K562 (cell line): ENCODE measurements at regions not wholly inside any gene's neighbourhood (a gene's known extent, or its start where the extent isn't known, plus 50 kb on each side); places are given as distances from the start of the nearest gene placed in this dataset.

ENCODE experiments used
- ATAC-seq: fragments of 200-7000 bp; cut with Tn5 transposase; 3 replicates; pipeline ENCODE4 v1.9.1; 2020; ENCODE audit warnings: moderate library complexity
- BruUV-seq: library from RNA; stranded (reverse); fragments of 400-500 nt; replicated peaks from 2 replicates; lab custom pipeline; 2021; lab: Mats Ljungman, UMichigan
- CTCF ChIA-PET: fragments of 300-600 bp; formaldehyde crosslinking; extraction: SDS; loops from one replicate; lab custom pipeline; 2021; ENCODE audit warnings: low intra/inter-chr PET ratio; lab: Yijun Ruan, JAX
- POLR2A ChIA-PET: fragments of 300-600, 350-650 bp; sonication (Branson Sonifier 250); formaldehyde crosslinking; extraction: SDS; loops from one replicate; lab custom pipeline; 2021; ENCODE audit warnings: antibody characterized with exemption, inconsistent platforms; lab: Yijun Ruan, JAX
- DNase-seq, 4 experiments: peaks; one replicate each; pipeline versions ENCODE4 v3.0.0 to v3.0.0-alpha.2; 2011 to 2018; ENCODE audit warnings: low spot score in 3 of 4, mixed read lengths in 3 of 4; ENCODE audit errors: extremely low read depth in 1 of 4
- FAIRE-seq: peaks from 2 replicates; lab custom pipeline; 2011; peaks lifted over from hg19 to GRCh38; lab: Jason Lieb, UNC
- H2AFZ ChIP-seq: 2 replicates; pipeline ENCODE4 v1.6.0; 2011; ENCODE audit warnings: low read depth, low read length, control low read depth, inconsistent platforms
- H3K27ac ChIP-seq: fragments of 200-600 bp; 3 replicates; pipeline ENCODE4 v1.8.0; 2011; ENCODE audit warnings: low read depth, mild to moderate bottlenecking, control low read depth, inconsistent platforms, low read length, moderate library complexity, mixed read lengths; ENCODE audit errors: extremely low read depth
- H3K27me3 ChIP-seq, 2 experiments: fragments of 300-600 bp in 1 of 2; 2 replicates in 1 of 2; 3 replicates in 1 of 2; pipeline versions ENCODE4 v1.6.0 to v1.8.0; 2011; ENCODE audit warnings: inconsistent platforms in 2 of 2, low read length in 2 of 2, mild to moderate bottlenecking in 1 of 2, mixed read lengths in 1 of 2, moderate library complexity in 1 of 2; ENCODE audit not compliant: control insufficient read depth in 2 of 2, insufficient read depth in 2 of 2
- H3K36me3 ChIP-seq: fragments of 300-600 bp; 3 replicates; pipeline ENCODE4 v1.8.0; 2011; ENCODE audit warnings: mild to moderate bottlenecking, low read length, inconsistent platforms; ENCODE audit not compliant: control insufficient read depth, insufficient read depth
- H3K4me1 ChIP-seq, 2 experiments: fragments of 200-600 bp in 1 of 2; replicated peaks in 1 of 2; 2 replicates in 1 of 2; 3 replicates in 1 of 2; pipeline versions ENCODE4 v1.5.1 to v1.8.0; 2011; ENCODE audit warnings: inconsistent platforms in 2 of 2, low read length in 2 of 2, mild to moderate bottlenecking in 1 of 2, mixed read lengths in 1 of 2, moderate library complexity in 1 of 2; ENCODE audit not compliant: control insufficient read depth in 2 of 2, insufficient read depth in 2 of 2
- H3K4me2 ChIP-seq: 2 replicates; pipeline ENCODE4 v1.6.1; 2011; ENCODE audit warnings: low read length, control low read depth, inconsistent platforms, mixed read lengths; ENCODE audit not compliant: insufficient read depth
- H3K4me3 ChIP-seq: fragments of 200-600 bp; sonication (generic), shearing (Covaris generic); 2 replicates; pipeline ENCODE4 v1.5.1; 2016; ENCODE audit warnings: control low read depth, inconsistent platforms
- H3K79me2 ChIP-seq: fragments of 200-600 bp; 3 replicates; pipeline ENCODE4 v1.8.0; 2011; ENCODE audit warnings: low read length, inconsistent platforms; ENCODE audit not compliant: control insufficient read depth, insufficient read depth
- H3K9ac ChIP-seq, 2 experiments: 2 replicates each; pipeline versions ENCODE4 v1.6.0 to v1.6.1; 2011; ENCODE audit warnings: low read depth in 2 of 2, low read length in 2 of 2, control low read depth in 1 of 2, inconsistent platforms in 1 of 2, mild to moderate bottlenecking in 1 of 2, mixed read lengths in 1 of 2; ENCODE audit not compliant: insufficient read depth in 1 of 2
- H3K9me1 ChIP-seq: one replicate; pipeline ENCODE4 v1.6.0; 2011; ENCODE audit warnings: inconsistent platforms, mild to moderate bottlenecking, low read length, moderate library complexity; ENCODE audit not compliant: control insufficient read depth, insufficient read depth
- H3K9me3 ChIP-seq: replicated peaks from 2 replicates; pipeline ENCODE4 v1.5.1; 2011; ENCODE audit warnings: low read depth, low read length, inconsistent platforms; ENCODE audit not compliant: control insufficient read depth, insufficient read depth
- H4K20me1 ChIP-seq: replicated peaks from 2 replicates; pipeline ENCODE4 v1.6.1; 2011; ENCODE audit warnings: low read length, inconsistent platforms, mixed read lengths; ENCODE audit not compliant: control insufficient read depth, insufficient read depth
- BRF1 ChIP-seq: IDR thresholded peaks from 3 replicates; pipeline ENCODE4 v1.6.1; 2011; ENCODE audit warnings: borderline replicate concordance, mild to moderate bottlenecking; ENCODE audit not compliant: insufficient read length; ENCODE audit errors: extremely low read depth
- FOXA3 ChIP-seq, 2 experiments: fragments of 450-650 bp in 1 of 2; sonication (generic) in 1 of 2; formaldehyde crosslinking; IDR thresholded peaks in 1 of 2; conservative IDR thresholded peaks in 1 of 2; 2 replicates each; pipeline versions ENCODE4 v1.4.0 to v1.8.0; 2020 to 2022; ENCODE audit warnings: mild to moderate bottlenecking in 2 of 2, missing genetic modification reagents in 1 of 2
- RHOXF2B ChIP-seq: fragments of 250-450 bp; sonication (Bioruptor Pico); conservative IDR thresholded peaks from 2 replicates; pipeline ENCODE4 v1.5.1; 2021
- TARDBP ChIP-seq: fragments of 450-650 bp; IDR thresholded peaks from 2 replicates; pipeline ENCODE4 v1.6.1; 2016
- WGBS: fragments of 100-300 bp; shearing (Covaris generic); methylation state at CpG from one replicate; pipeline ENCODE4 v1.1.6; 2016; ENCODE audit warnings: low coverage, mixed read lengths; ENCODE audit not compliant: insufficient coverage; ENCODE audit errors: missing lambda C conversion rate; 5-methylcytosine and 5-hydroxymethylcytosine counted together
- in situ Hi-C: fragments of 300-500 bp; cut with MboI; formaldehyde crosslinking; loops from 4 replicates; pipeline ENCODE4 v1.15.0; 2018; ENCODE audit warnings: inconsistent platforms, mixed read lengths
- intact Hi-C: fragments of 100-400 bp; cut with micrococcal nuclease; formaldehyde crosslinking; loops from 2 replicates; pipeline ENCODE4 v1.14.2; 2022
- TF ChIP-seq, protein P1 (sequence below): fragments of 450-650 bp; formaldehyde crosslinking; IDR thresholded peaks from 2 replicates; pipeline ENCODE4 v1.4.0; 2020; ENCODE audit warnings: mild to moderate bottlenecking, moderate library complexity
- TF ChIP-seq, protein P2 (sequence below), 2 experiments: fragments of 450-650 bp in 1 of 2; sonication (generic) in 1 of 2; formaldehyde crosslinking in 1 of 2; IDR thresholded peaks; 2 replicates each; pipeline versions ENCODE4 v1.7.1 to v1.9.0; 2016 to 2022; ENCODE audit warnings: inconsistent platforms in 1 of 2, mild to moderate bottlenecking in 1 of 2, missing genetic modification reagents in 1 of 2

DNA sequence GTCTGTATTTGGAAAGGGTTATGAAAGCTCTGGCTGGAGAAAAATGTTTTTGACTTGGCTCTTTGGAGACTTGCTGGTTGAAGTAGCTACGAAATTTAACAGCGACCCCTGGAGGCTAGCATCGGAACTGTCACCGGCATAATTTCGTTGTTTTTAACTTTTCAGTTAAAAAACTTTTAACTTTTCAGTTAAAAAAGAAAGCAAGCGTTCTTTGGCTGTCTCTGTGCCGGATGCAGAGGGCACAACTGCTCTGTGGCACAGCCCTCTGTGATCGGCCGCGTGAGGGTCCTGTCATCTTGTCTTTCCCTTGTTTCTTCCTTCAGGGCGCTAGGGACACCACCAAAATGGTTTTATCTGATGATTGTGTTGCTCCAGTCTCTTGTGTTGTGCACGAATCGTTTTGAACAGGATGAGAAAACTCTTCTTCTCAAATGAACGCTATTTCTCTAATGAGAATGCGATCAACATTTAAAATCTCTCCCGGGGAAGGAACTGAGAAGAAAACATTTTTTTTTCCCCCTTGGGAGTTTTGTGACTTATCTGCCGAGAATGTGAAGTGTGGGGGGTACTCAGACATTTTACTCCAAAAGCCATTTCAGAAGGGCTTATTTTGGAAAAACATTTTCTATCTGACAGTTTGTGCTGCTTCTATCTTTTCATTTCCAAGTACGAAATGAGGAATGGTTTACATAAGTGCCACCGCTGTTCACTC is 57.1 kb downstream of the ADCYAP1 start (continued):
- TF ChIP-seq RHOXF2B, result 0 out of 2 replicates have a peak, but pooled peaks have one; percentile 25

DNA sequence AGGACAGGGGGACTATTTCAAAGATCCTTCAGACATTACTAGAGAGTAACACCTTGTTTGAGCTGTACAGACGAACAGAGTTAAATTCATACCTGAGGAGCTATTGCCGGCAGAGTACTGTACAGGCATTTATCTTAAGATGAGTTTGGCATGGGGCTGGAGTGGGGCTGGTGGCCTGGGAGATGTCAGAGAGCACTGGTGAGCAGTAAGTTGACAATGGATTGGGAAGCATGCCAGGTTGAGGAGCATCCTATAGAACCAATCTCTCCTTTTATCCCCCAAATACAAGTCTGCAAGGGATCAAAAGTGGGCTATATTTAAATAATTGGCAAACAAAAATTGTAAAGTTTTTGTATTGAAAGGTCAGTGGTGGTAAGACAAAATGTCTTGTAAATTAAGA is 58.6 kb downstream of the ADCYAP1 start:
- Histone ChIP-seq H3K9me1 (no peaks in the 10 kb centered on the region), H3K36me3 (no peaks in the 10 kb centered on the region), H3K79me2 (no peaks in the 10 kb centered on the region), H3K9me3 (no peaks in the 10 kb centered on the region), H3K27ac (no peak overlapping the region), H3K4me3 (no peak overlapping the region), H3K4me1 (peaks cover 3 to 24% of the 10 kb centered on the region in 2 experiments; a peak in 4 of 5 replicates), H3K9ac (no peak overlapping the region), H3K27me3 (peaks cover 0 to 6% of the 10 kb centered on the region in 2 experiments; a peak in 4 of 5 replicates), H4K20me1 (no peaks in the 10 kb centered on the region), H3K4me2 (no peak overlapping the region), H2AFZ (no peak overlapping the region)
- CTCF ChIA-PET, result no interaction called here
- intact Hi-C loops (loop anchor here (5.0 kb wide), 1 partner anchor 101 kb away; no protein-coding TSS in a partner anchor), in situ Hi-C loops (no loop called here)
- ATAC-seq, result no peak
- BruUV-seq, result no TSS peak
- WGBS, result 15% methylated on average over 2 of the region's 2 CpGs
- POLR2A ChIA-PET, result interaction anchor here (0.7 to 2.2 kb wide), 3 partner anchors 9 to 87 kb away, joined by 3 to 5 read pairs (median 3); no protein-coding TSS in a partner anchor
- no peak for DNase-seq
- FAIRE-seq, result no peak
- TF ChIP-seq, protein P1, sequence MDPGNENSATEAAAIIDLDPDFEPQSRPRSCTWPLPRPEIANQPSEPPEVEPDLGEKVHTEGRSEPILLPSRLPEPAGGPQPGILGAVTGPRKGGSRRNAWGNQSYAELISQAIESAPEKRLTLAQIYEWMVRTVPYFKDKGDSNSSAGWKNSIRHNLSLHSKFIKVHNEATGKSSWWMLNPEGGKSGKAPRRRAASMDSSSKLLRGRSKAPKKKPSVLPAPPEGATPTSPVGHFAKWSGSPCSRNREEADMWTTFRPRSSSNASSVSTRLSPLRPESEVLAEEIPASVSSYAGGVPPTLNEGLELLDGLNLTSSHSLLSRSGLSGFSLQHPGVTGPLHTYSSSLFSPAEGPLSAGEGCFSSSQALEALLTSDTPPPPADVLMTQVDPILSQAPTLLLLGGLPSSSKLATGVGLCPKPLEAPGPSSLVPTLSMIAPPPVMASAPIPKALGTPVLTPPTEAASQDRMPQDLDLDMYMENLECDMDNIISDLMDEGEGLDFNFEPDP, result no peak
- TF ChIP-seq TARDBP, result no peak
- no peak for TF ChIP-seq BRF1
- TF ChIP-seq, protein P2, sequence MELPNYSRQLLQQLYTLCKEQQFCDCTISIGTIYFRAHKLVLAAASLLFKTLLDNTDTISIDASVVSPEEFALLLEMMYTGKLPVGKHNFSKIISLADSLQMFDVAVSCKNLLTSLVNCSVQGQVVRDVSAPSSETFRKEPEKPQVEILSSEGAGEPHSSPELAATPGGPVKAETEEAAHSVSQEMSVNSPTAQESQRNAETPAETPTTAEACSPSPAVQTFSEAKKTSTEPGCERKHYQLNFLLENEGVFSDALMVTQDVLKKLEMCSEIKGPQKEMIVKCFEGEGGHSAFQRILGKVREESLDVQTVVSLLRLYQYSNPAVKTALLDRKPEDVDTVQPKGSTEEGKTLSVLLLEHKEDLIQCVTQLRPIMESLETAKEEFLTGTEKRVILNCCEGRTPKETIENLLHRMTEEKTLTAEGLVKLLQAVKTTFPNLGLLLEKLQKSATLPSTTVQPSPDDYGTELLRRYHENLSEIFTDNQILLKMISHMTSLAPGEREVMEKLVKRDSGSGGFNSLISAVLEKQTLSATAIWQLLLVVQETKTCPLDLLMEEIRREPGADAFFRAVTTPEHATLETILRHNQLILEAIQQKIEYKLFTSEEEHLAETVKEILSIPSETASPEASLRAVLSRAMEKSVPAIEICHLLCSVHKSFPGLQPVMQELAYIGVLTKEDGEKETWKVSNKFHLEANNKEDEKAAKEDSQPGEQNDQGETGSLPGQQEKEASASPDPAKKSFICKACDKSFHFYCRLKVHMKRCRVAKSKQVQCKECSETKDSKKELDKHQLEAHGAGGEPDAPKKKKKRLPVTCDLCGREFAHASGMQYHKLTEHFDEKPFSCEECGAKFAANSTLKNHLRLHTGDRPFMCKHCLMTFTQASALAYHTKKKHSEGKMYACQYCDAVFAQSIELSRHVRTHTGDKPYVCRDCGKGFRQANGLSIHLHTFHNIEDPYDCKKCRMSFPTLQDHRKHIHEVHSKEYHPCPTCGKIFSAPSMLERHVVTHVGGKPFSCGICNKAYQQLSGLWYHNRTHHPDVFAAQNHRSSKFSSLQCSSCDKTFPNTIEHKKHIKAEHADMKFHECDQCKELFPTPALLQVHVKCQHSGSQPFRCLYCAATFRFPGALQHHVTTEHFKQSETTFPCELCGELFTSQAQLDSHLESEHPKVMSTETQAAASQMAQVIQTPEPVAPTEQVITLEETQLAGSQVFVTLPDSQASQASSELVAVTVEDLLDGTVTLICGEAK (IDR thresholded peaks at IDR 0.05), result no peak
- TF ChIP-seq, protein P2 (CRISPR knock-in tag; IDR thresholded peaks at IDR 0.05), result no peak
- no peak for TF ChIP-seq FOXA3 (CRISPR knock-in tag; conservative IDR thresholded peaks at IDR 0.05 in 1 of 2, IDR thresholded peaks at IDR 0.05 in 1 of 2)
